GM21447 (cell line): ENCODE measurements at regions not wholly inside any gene's neighbourhood (a gene's known extent, or its start where the extent isn't known, plus 50 kb on each side); places are given as distances from the start of the nearest gene placed in this dataset.

ENCODE experiments used
- ATAC-seq: cut with Tn5 transposase; IDR thresholded peaks from one replicate; pipeline ENCODE4 v1.9.1; 2021; ENCODE audit not compliant: unreplicated experiment

GRCh38 chrY:17235769-17236168 is 644.3 kb downstream of the CDY2B start:
- ATAC-seq, result no peak

- no peak for ATAC-seq
Observed at GRCh38 chrY:17233435-17234109, 646.4 kb downstream of the CDY2B start.

- no peak for ATAC-seq
Observed at GRCh38 chrY:17231994-17232393, 648.0 kb downstream of the CDY2B start.

GRCh38 chrY:17223502-17223901 is 656.5 kb downstream of the CDY2B start:
- no peak for ATAC-seq

- ATAC-seq, result no peak
Observed at GRCh38 chrY:17202395-17202794, 677.6 kb downstream of the CDY2B start.

GRCh38 chrY:17184299-17184698 is 695.7 kb downstream of the CDY2B start:
- ATAC-seq, result no peak

- ATAC-seq, result no peak
Observed at GRCh38 chrY:17166881-17167280, 713.1 kb downstream of the CDY2B start.

GRCh38 chrY:17122166-17122565 is 757.9 kb downstream of the CDY2B start:
- ATAC-seq, result no peak

- ATAC-seq, result no peak
Observed at GRCh38 chrY:17085303-17085702, 794.7 kb downstream of the CDY2B start.

- ATAC-seq, result no peak
Observed at GRCh38 chrY:17079887-17080286, 800.1 kb downstream of the CDY2B start.

GRCh38 chrY:17067307-17067706 is 812.7 kb downstream of the CDY2B start:
- ATAC-seq, result no peak

- ATAC-seq, result no peak
Observed at GRCh38 chrY:17053041-17053440, 827.0 kb downstream of the CDY2B start.

- no peak for ATAC-seq
Observed at GRCh38 chrY:17050374-17050773, 829.6 kb downstream of the CDY2B start.

GRCh38 chrY:17045124-17045523 is 834.9 kb downstream of the CDY2B start:
- no peak for ATAC-seq

- peak; percentile 51 for ATAC-seq
Observed at GRCh38 chrY:17044723-17045122, 835.3 kb downstream of the CDY2B start.

GRCh38 chrY:17044272-17044671 is 835.7 kb downstream of the CDY2B start:
- peak; percentile 45 for ATAC-seq

GRCh38 chrY:17038439-17038838 is 841.6 kb downstream of the CDY2B start:
- no peak for ATAC-seq

GRCh38 chrY:17018126-17018525 is 861.9 kb downstream of the CDY2B start:
- no peak for ATAC-seq

- ATAC-seq, result no peak
Observed at GRCh38 chrY:16993551-16993950, 886.5 kb downstream of the CDY2B start.

- ATAC-seq, result no peak
Observed at GRCh38 chrY:16981776-16982175, 898.2 kb downstream of the CDY2B start.

- no peak for ATAC-seq
Observed at GRCh38 chrY:16959071-16959470, 920.9 kb downstream of the CDY2B start.

GRCh38 chrY:16947221-16947620 is 932.8 kb downstream of the CDY2B start:
- no peak for ATAC-seq
